SK-N-MC (cell line): ENCODE measurements at regions not wholly inside any gene's neighbourhood (a gene's known extent, or its start where the extent isn't known, plus 50 kb on each side); places are given as distances from the start of the nearest gene placed in this dataset.

Experiments
- DNase-seq: peaks from one replicate; pipeline ENCODE4 v3.0.0-alpha.2; 2011; ENCODE audit warnings: low read depth, low spot score
- H3K27ac ChIP-seq: fragments of 200-600 bp; sonication (generic); 2 replicates; pipeline ENCODE4 v1.5.1; 2016; ENCODE audit warnings: mixed run types
- H3K36me3 ChIP-seq: fragments of 200-600 bp; sonication (generic); 2 replicates; pipeline ENCODE4 v1.6.1; 2017; ENCODE audit warnings: antibody characterized with exemption, low read length, mixed read lengths; ENCODE audit not compliant: insufficient read depth
- H3K4me3 ChIP-seq: fragments of 200-600 bp; sonication (generic); 2 replicates; pipeline ENCODE4 v1.5.1; 2016
- H3K9ac ChIP-seq: fragments of 200-600 bp; sonication (generic); 2 replicates; pipeline ENCODE4 v1.8.0; 2017; ENCODE audit warnings: mixed run types, mixed read lengths; ENCODE audit not compliant: insufficient read length
- H3K9me3 ChIP-seq: fragments of 200-600 bp; sonication (generic); 2 replicates; pipeline ENCODE4 v1.6.1; 2017; ENCODE audit warnings: low read depth, mild to moderate bottlenecking, antibody characterized with exemption, low read length, moderate library complexity, mixed read lengths
- EZH2 ChIP-seq: fragments of 200-600 bp; sonication (generic); IDR thresholded peaks from one replicate; pipeline ENCODE4 v1.6.1; 2017; ENCODE audit warnings: antibody characterized with exemption
- FOXP2 ChIP-seq: optimal IDR thresholded peaks from 2 replicates; pipeline ENCODE3; 2011; ENCODE audit warnings: mild to moderate bottlenecking, moderate library complexity; ENCODE audit not compliant: insufficient read depth; ENCODE audit errors: extremely low read length, control extremely low read depth
- POLR2AphosphoS5 ChIP-seq: IDR thresholded peaks from 2 replicates; pipeline ENCODE4 v1.6.1; 2012; ENCODE audit warnings: mild to moderate bottlenecking, low read depth, low read length, borderline replicate concordance

GRCh38 chr2:221716426-221717303, 144.6 kb upstream of the EPHA4 start:
- TF ChIP-seq EZH2 (no peak), POLR2AphosphoS5 (no peak), FOXP2 (no peak)
- Histone ChIP-seq H3K9me3 (no peaks in the 10 kb centered on the region), H3K36me3 (no peaks in the 10 kb centered on the region), H3K4me3 (no peak overlapping the region), H3K9ac (no peak overlapping the region), H3K27ac (no peak overlapping the region)
- DNase-seq, result no peak

- Histone ChIP-seq H3K36me3 (no peaks in the 10 kb centered on the region), H3K27ac (no peak overlapping the region), H3K9me3 (no peaks in the 10 kb centered on the region), H3K4me3 (no peak overlapping the region), H3K9ac (no peak overlapping the region)
- TF ChIP-seq POLR2AphosphoS5 (no peak), EZH2 (no peak), FOXP2 (no peak)
- no peak for DNase-seq
Observed at GRCh38 chr2:221715523-221716247, 143.6 kb upstream of the EPHA4 start.

GRCh38 chr2:221710744-221711143, 138.6 kb upstream of the EPHA4 start:
- no peak for TF ChIP-seq EZH2
- no peak for TF ChIP-seq FOXP2
- TF ChIP-seq POLR2AphosphoS5, result no peak
- no peak overlapping the region for H3K27ac ChIP-seq
- no peak for DNase-seq
- H3K4me3 ChIP-seq, result no peak overlapping the region
- no peaks in the 10 kb centered on the region for H3K9me3 ChIP-seq
- no peaks in the 10 kb centered on the region for H3K36me3 ChIP-seq
- H3K9ac ChIP-seq, result no peak overlapping the region

GRCh38 chr2:221708902-221709301, 136.8 kb upstream of the EPHA4 start:
- Histone ChIP-seq H3K27ac (no peak overlapping the region), H3K9ac (no peak overlapping the region), H3K36me3 (no peaks in the 10 kb centered on the region), H3K4me3 (no peak overlapping the region), H3K9me3 (no peaks in the 10 kb centered on the region)
- DNase-seq, result no peak
- TF ChIP-seq FOXP2 (no peak), EZH2 (no peak), POLR2AphosphoS5 (no peak)

- DNase-seq, result no peak
- Histone ChIP-seq H3K36me3 (no peaks in the 10 kb centered on the region), H3K9me3 (no peaks in the 10 kb centered on the region), H3K9ac (no peak overlapping the region), H3K4me3 (no peak overlapping the region), H3K27ac (no peak overlapping the region)
- TF ChIP-seq POLR2AphosphoS5 (no peak), EZH2 (no peak), FOXP2 (no peak)
Observed at GRCh38 chr2:221705185-221705877, 133.2 kb upstream of the EPHA4 start.

GRCh38 chr2:221704442-221704841, 132.3 kb upstream of the EPHA4 start:
- no peak overlapping the region for H3K27ac ChIP-seq
- TF ChIP-seq FOXP2 (no peak), POLR2AphosphoS5 (no peak), EZH2 (no peak)
- no peaks in the 10 kb centered on the region for H3K36me3 ChIP-seq
- H3K9me3 ChIP-seq, result no peaks in the 10 kb centered on the region
- no peak overlapping the region for H3K9ac ChIP-seq
- no peak overlapping the region for H3K4me3 ChIP-seq
- no peak for DNase-seq

GRCh38 chr2:221693365-221693764, 121.3 kb upstream of the EPHA4 start:
- no peak overlapping the region for H3K9ac ChIP-seq
- TF ChIP-seq EZH2 (no peak), FOXP2 (no peak), POLR2AphosphoS5 (no peak)
- H3K9me3 ChIP-seq, result no peaks in the 10 kb centered on the region
- no peaks in the 10 kb centered on the region for H3K36me3 ChIP-seq
- no peak for DNase-seq
- no peak overlapping the region for H3K4me3 ChIP-seq
- H3K27ac ChIP-seq, result no peak overlapping the region

GRCh38 chr2:221691571-221691970, 119.5 kb upstream of the EPHA4 start:
- no peaks in the 10 kb centered on the region for H3K9me3 ChIP-seq
- no peaks in the 10 kb centered on the region for H3K36me3 ChIP-seq
- H3K9ac ChIP-seq, result no peak overlapping the region
- H3K27ac ChIP-seq, result no peak overlapping the region
- no peak overlapping the region for H3K4me3 ChIP-seq
- TF ChIP-seq FOXP2 (no peak), POLR2AphosphoS5 (no peak)
- no peak for DNase-seq

- no peak overlapping the region for H3K9ac ChIP-seq
- TF ChIP-seq EZH2 (no peak), FOXP2 (no peak), POLR2AphosphoS5 (no peak)
- no peak for DNase-seq
- H3K9me3 ChIP-seq, result no peaks in the 10 kb centered on the region
- no peaks in the 10 kb centered on the region for H3K36me3 ChIP-seq
- no peak overlapping the region for H3K4me3 ChIP-seq
- H3K27ac ChIP-seq, result no peak overlapping the region
Observed at GRCh38 chr2:221689140-221689539, 117.0 kb upstream of the EPHA4 start.
